HepG2 (cell line): ENCODE measurements at regions not wholly inside any gene's neighbourhood (a gene's known extent, or its start where the extent isn't known, plus 50 kb on each side); places are given as distances from the start of the nearest gene placed in this dataset.

Experiments
- ARID3A ChIP-seq: IDR thresholded peaks from 2 replicates; pipeline ENCODE4 v1.6.1; 2012; ENCODE audit warnings: low read depth, low read length, improper control_type of control experiment
- ARNTL ChIP-seq: sonication (generic); formaldehyde crosslinking; IDR thresholded peaks from 2 replicates; pipeline ENCODE4 v1.4.0; 2020; ENCODE audit warnings: mild to moderate bottlenecking, missing genetic modification reagents
- ATF2 ChIP-seq: sonication (generic); formaldehyde crosslinking; IDR thresholded peaks from 2 replicates; pipeline ENCODE4 v1.4.0; 2020; ENCODE audit warnings: missing genetic modification reagents
- ATF7-NPFF ChIP-seq: sonication (generic); formaldehyde crosslinking; IDR thresholded peaks from 2 replicates; pipeline ENCODE4 v1.8.1; 2023; ENCODE audit warnings: mild to moderate bottlenecking, low read depth, missing genetic modification reagents, moderate library complexity
- CBFB ChIP-seq: sonication (generic); formaldehyde crosslinking; IDR thresholded peaks from 2 replicates; pipeline ENCODE4 v1.4.0; 2020; ENCODE audit warnings: missing genetic modification reagents
- FOXP4 ChIP-seq: sonication (generic); formaldehyde crosslinking; IDR thresholded peaks from 2 replicates; pipeline ENCODE4 v1.4.0; 2020; ENCODE audit warnings: missing genetic modification reagents
- JUN ChIP-seq: sonication (generic); formaldehyde crosslinking; IDR thresholded peaks from 2 replicates; pipeline ENCODE4 v1.4.0; 2020; ENCODE audit warnings: mild to moderate bottlenecking, missing genetic modification reagents
- MAZ ChIP-seq, 2 experiments: sonication (generic) in 1 of 2; formaldehyde crosslinking in 1 of 2; IDR thresholded peaks; 2 replicates each; pipeline versions ENCODE4 v1.5.0 to v1.6.1; 2012 to 2020; ENCODE audit warnings: low read depth in 2 of 2, mild to moderate bottlenecking in 2 of 2, borderline replicate concordance in 1 of 2, improper control_type of control experiment in 1 of 2, low read length in 1 of 2, missing genetic modification reagents in 1 of 2, moderate library complexity in 1 of 2
- MNT ChIP-seq: fragments of 450-650 bp; IDR thresholded peaks from 2 replicates; pipeline ENCODE4 v1.6.1; 2016
- NFATC3 ChIP-seq: sonication (generic); formaldehyde crosslinking; IDR thresholded peaks from 2 replicates; pipeline ENCODE4 v1.5.1; 2020; ENCODE audit warnings: mild to moderate bottlenecking, missing genetic modification reagents
- NFE2 ChIP-seq: sonication (generic); formaldehyde crosslinking; IDR thresholded peaks from 2 replicates; pipeline ENCODE4 v1.4.0; 2020; ENCODE audit warnings: missing genetic modification reagents
- RCOR2 ChIP-seq: IDR thresholded peaks from 2 replicates; pipeline ENCODE4 v1.6.1; 2016; ENCODE audit warnings: missing biosample characterization, missing genetic modification reagents
- REL ChIP-seq: sonication (generic); formaldehyde crosslinking; conservative IDR thresholded peaks from 2 replicates; pipeline ENCODE4 v1.8.0; 2022; ENCODE audit warnings: mild to moderate bottlenecking, missing genetic modification reagents, moderate library complexity
- ZBTB26 ChIP-seq: IDR thresholded peaks from 2 replicates; pipeline ENCODE4 v1.6.1; 2016; ENCODE audit warnings: missing compliant biosample characterization, missing genetic modification reagents, borderline replicate concordance
- ZBTB37 ChIP-seq: sonication (generic); formaldehyde crosslinking; IDR thresholded peaks from 2 replicates; pipeline ENCODE4 v1.4.0; 2020; ENCODE audit warnings: mild to moderate bottlenecking, missing genetic modification reagents
- ZFAT ChIP-seq: sonication (generic); formaldehyde crosslinking; conservative IDR thresholded peaks from 2 replicates; pipeline ENCODE4 v1.8.1; 2023; ENCODE audit warnings: missing genetic modification reagents, inconsistent platforms
- ZNF224 ChIP-seq: sonication (generic); formaldehyde crosslinking; IDR thresholded peaks from 2 replicates; pipeline ENCODE4 v1.5.0; 2020; ENCODE audit warnings: mild to moderate bottlenecking, missing genetic modification reagents
- ZNF720 ChIP-seq: sonication (generic); formaldehyde crosslinking; IDR thresholded peaks from 2 replicates; pipeline ENCODE4 v1.4.0; 2020; ENCODE audit warnings: missing genetic modification reagents
- ZNF776 ChIP-seq: sonication (generic); formaldehyde crosslinking; IDR thresholded peaks from 2 replicates; pipeline ENCODE4 v1.4.0; 2020; ENCODE audit warnings: mild to moderate bottlenecking, missing genetic modification reagents

GRCh38 chr6:157763129-157763903 is 59.7 kb upstream of the SNX9 start (continued):
- no peak for TF ChIP-seq ZBTB37 (CRISPR knock-in tag)
- TF ChIP-seq ARID3A: peak; percentile 33; the same call in 1 of the 2 replicates
- TF ChIP-seq MNT: peak; percentile 43; the same call in 1 of the 2 replicates
- 0 out of 2 replicates have a peak, but pooled peaks have one; percentile 46 for TF ChIP-seq FOXP4
- TF ChIP-seq REL: no peak
- TF ChIP-seq ZNF720: no peak
- peak; percentile 42; the same call in 1 of the 2 replicates for TF ChIP-seq ZBTB26 (CRISPR knock-in tag)
- TF ChIP-seq ZNF776 (CRISPR knock-in tag): no peak
- peak; percentile 42; the same call in 1 of the 2 replicates for TF ChIP-seq RCOR2 (CRISPR knock-in tag)
- no peak for TF ChIP-seq ZFAT (CRISPR knock-in tag)
- peak; percentile 44; the same call in 1 of the 2 replicates for TF ChIP-seq ARNTL
- TF ChIP-seq ATF7-NPFF (CRISPR knock-in tag): 0 out of 2 replicates have a peak, but pooled peaks have one; percentile 49
- TF ChIP-seq JUN: peak; percentile 92
- peak; percentile 68; the same call in 1 of the 2 replicates for TF ChIP-seq MAZ (IDR thresholded peaks at IDR 0.05; ENCODE audit: borderline replicate concordance, low read depth, low read length)
- TF ChIP-seq MAZ (CRISPR knock-in tag; IDR thresholded peaks at IDR 0.05; ENCODE audit: low read depth): peak; percentile 59; the same call in 1 of the 2 replicates
- 0 out of 2 replicates have a peak, but pooled peaks have one; percentile 0 for TF ChIP-seq NFE2 (CRISPR knock-in tag)
- no peak for TF ChIP-seq ZNF224 (CRISPR knock-in tag)
- 0 out of 2 replicates have a peak, but pooled peaks have one; percentile 32 for TF ChIP-seq ATF2
- TF ChIP-seq CBFB: 0 out of 2 replicates have a peak, but pooled peaks have one; percentile 34
- 0 out of 2 replicates have a peak, but pooled peaks have one; percentile 38 for TF ChIP-seq NFATC3
